GM12873 (cell line): ENCODE measurements at regions not wholly inside any gene's neighbourhood (a gene's known extent, or its start where the extent isn't known, plus 50 kb on each side); places are given as distances from the start of the nearest gene placed in this dataset.

Source experiments
- TF ChIP-seq, protein P1 (sequence below): IDR thresholded peaks from 2 replicates; pipeline ENCODE4 v1.5.1; 2012; ENCODE audit warnings: low read depth, mild to moderate bottlenecking, moderate library complexity, low read length, control low read depth; ENCODE audit not compliant: insufficient read depth; ENCODE audit errors: missing control alignments

GRCh38 chr13:84940798-84941197 is 858.4 kb downstream of the SLITRK6 start:
- TF ChIP-seq, protein P1, sequence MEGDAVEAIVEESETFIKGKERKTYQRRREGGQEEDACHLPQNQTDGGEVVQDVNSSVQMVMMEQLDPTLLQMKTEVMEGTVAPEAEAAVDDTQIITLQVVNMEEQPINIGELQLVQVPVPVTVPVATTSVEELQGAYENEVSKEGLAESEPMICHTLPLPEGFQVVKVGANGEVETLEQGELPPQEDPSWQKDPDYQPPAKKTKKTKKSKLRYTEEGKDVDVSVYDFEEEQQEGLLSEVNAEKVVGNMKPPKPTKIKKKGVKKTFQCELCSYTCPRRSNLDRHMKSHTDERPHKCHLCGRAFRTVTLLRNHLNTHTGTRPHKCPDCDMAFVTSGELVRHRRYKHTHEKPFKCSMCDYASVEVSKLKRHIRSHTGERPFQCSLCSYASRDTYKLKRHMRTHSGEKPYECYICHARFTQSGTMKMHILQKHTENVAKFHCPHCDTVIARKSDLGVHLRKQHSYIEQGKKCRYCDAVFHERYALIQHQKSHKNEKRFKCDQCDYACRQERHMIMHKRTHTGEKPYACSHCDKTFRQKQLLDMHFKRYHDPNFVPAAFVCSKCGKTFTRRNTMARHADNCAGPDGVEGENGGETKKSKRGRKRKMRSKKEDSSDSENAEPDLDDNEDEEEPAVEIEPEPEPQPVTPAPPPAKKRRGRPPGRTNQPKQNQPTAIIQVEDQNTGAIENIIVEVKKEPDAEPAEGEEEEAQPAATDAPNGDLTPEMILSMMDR: no peak

GRCh38 chr13:84940167-84940566 is 859.1 kb downstream of the SLITRK6 start:
- TF ChIP-seq, protein P1: no peak

DNA sequence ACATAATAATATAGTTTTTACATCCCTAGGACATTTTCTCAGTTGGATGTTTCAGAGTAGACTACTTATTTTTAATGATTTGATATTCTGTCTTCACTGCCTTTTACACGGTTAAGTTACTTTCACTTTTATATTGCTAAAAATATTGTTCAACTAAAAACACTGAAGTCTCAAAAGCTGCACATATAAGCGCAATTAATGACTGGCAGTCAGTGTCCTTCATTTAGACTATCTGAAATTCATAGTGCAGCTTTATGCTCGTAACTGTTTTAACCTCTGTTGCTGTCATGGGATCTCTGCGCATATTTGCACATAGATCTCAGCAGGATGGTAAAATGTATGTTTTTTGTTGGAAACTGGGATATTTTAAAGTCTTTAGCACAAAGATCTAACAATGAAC is 864.3 kb downstream of the SLITRK6 start:
- TF ChIP-seq, protein P1: no peak

GRCh38 chr13:84933797-84934196 is 865.4 kb downstream of the SLITRK6 start:
- TF ChIP-seq, protein P1: no peak

DNA sequence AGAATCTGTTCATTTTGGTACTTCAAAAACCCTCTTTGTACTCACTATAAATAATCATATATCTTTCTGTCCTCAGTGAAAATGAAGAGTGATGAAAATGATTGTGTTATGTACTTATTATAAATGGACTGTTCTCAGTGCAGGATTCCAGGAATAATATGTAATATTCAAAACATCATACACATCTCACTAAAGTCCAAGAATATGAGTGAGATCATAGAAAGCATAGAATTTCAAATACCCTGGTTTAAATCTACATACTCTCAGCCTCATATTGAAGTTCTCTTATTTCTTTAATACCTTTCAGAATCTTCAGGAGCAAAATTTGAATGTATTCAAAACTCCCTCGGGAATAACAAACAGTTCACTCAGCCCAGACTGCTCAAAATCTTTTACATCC is 868.0 kb downstream of the SLITRK6 start:
- TF ChIP-seq, protein P1: no peak

DNA sequence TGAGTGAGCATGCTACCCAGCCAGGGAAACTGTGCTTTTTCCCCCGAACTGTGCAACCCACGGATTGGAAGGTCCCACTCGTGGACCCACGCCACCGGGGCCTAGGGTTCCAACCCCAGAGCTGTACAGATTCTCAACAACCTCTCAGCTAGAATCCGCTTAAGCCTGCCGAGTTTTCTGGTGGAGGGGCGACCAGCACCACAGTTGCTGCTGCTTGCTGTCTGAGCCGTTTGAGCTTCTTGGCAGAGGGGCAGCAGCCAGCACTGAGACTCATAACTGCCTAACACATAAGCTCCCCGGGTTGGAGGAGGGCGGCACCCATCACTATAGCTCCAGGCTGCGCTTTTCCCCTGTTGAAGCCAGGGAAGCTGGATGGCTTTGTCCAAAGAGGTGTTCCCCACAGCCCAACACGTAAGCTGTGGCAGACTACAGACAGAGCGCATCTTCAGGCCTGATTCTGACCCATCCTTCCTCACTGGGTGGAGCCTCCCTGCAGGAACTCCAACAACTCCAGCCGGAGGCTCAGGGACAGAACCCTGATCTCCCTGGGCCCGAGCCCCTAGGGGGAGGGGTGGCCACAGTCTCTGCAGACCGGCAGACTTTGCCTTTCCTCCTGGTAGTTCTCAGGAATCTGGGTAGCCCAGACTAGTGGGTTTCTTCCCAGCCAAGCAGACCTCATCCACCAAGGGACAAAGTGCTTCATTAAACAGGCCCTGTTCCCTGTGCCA is 871.6 kb downstream of the SLITRK6 start:
- TF ChIP-seq, protein P1: no peak

GRCh38 chr13:84925443-84925842 is 873.8 kb downstream of the SLITRK6 start:
- TF ChIP-seq, protein P1: no peak
